T-cell (primary cell): ENCODE measurements at regions not wholly inside any gene's neighbourhood (a gene's known extent, or its start where the extent isn't known, plus 50 kb on each side); places are given as distances from the start of the nearest gene placed in this dataset.

Experiments used
- ATAC-seq, 4 experiments: fragments of 200-7000 bp in 3 of 4; fragments of 150-1000 bp in 1 of 4; cut with Tn5 transposase; replicated peaks in 1 of 4; 1 replicate in 3 of 4; 2 replicates in 1 of 4; pipeline ENCODE4 v1.10.0; 2021; ENCODE audit warnings: moderate library complexity in 3 of 4, mild to moderate bottlenecking in 2 of 4, moderate number of reproducible peaks in 1 of 4
- CTCF ChIA-PET, 2 donors: fragments of 300-600 bp; sonication (Branson Sonifier 250); formaldehyde crosslinking; loops; one replicate each; lab custom pipeline; 2022; ENCODE audit warnings: antibody characterized with exemption in 2 of 2; lab: Charles Lee
- POLR2A ChIA-PET, 2 donors: fragments of 300-600 bp; sonication (Branson Sonifier 250); formaldehyde crosslinking; loops; one replicate each; lab custom pipeline; 2022; ENCODE audit warnings: antibody characterized with exemption in 2 of 2; lab: Charles Lee
- DNase-seq, 35 experiments: peaks; one replicate each; pipeline versions ENCODE4 v3.0.0 to v3.0.0-alpha.2; 2013 to 2023
- H3K27ac ChIP-seq: one replicate; pipeline ENCODE4 v1.5.1; 2013; ENCODE audit warnings: low read length
- H3K27me3 ChIP-seq, 2 experiments: replicated peaks in 1 of 2; 1 replicate in 1 of 2; 2 replicates in 1 of 2; pipeline versions ENCODE4 v1.6.1 to v1.7.0; 2013; ENCODE audit warnings: low read length in 1 of 2, mixed read lengths in 1 of 2; ENCODE audit not compliant: control insufficient read depth in 2 of 2, insufficient read depth in 2 of 2; ENCODE audit errors: extremely low read depth in 1 of 2
- H3K36me3 ChIP-seq, 2 donors: 1 replicate in 1 of 2; 2 replicates in 1 of 2; pipeline versions ENCODE4 v1.6.1 to v1.7.0; 2013; ENCODE audit warnings: low read length in 1 of 2; ENCODE audit not compliant: control insufficient read depth in 2 of 2, insufficient read depth in 1 of 2; ENCODE audit errors: extremely low read depth in 1 of 2
- H3K4me1 ChIP-seq, 2 experiments: 1 replicate in 1 of 2; 2 replicates in 1 of 2; pipeline versions ENCODE4 v1.6.1 to v1.7.0; 2013; ENCODE audit warnings: low read length in 2 of 2, mixed read lengths in 1 of 2; ENCODE audit not compliant: insufficient read depth in 2 of 2, control insufficient read depth in 1 of 2; ENCODE audit errors: extremely low read depth in 1 of 2
- H3K4me3 ChIP-seq, 2 donors: 1 replicate in 1 of 2; 2 replicates in 1 of 2; pipeline versions ENCODE4 v1.5.1 to v1.7.0; 2013; ENCODE audit warnings: mild to moderate bottlenecking in 2 of 2, low read length in 1 of 2, moderate library complexity in 1 of 2; ENCODE audit not compliant: control insufficient read depth in 1 of 2; ENCODE audit errors: extremely low read depth in 1 of 2
- H3K9me3 ChIP-seq: 2 replicates; pipeline ENCODE4 v1.7.0; 2013
- H3K27ac Mint-ChIP-seq, 2 donors: one replicate each; pipeline ENCODE4 v1.8.0; 2020 to 2021; ENCODE audit warnings: mild to moderate bottlenecking in 2 of 2, mixed read lengths in 2 of 2
- H3K27me3 Mint-ChIP-seq, 2 donors: one replicate each; pipeline ENCODE4 v1.8.0; 2021 to 2022; ENCODE audit warnings: mixed read lengths in 2 of 2
- H3K36me3 Mint-ChIP-seq: one replicate; pipeline ENCODE4 v1.8.0; 2021; ENCODE audit warnings: mixed read lengths
- H3K4me1 Mint-ChIP-seq, 3 donors: one replicate each; pipeline ENCODE4 v1.8.0; 2020 to 2022; ENCODE audit warnings: mixed read lengths in 3 of 3, mild to moderate bottlenecking in 1 of 3
- H3K4me3 Mint-ChIP-seq, 3 donors: one replicate each; pipeline ENCODE4 v1.8.0; 2020 to 2022; ENCODE audit warnings: mild to moderate bottlenecking in 3 of 3, mixed read lengths in 3 of 3, moderate library complexity in 3 of 3
- H3K9me3 Mint-ChIP-seq, 3 donors: one replicate each; pipeline ENCODE4 v1.8.0; 2020 to 2022; ENCODE audit warnings: mixed read lengths in 3 of 3
- WGBS: methylation state at CpG from one replicate; pipeline ENCODE4 v1.1.5; 2013; ENCODE audit warnings: missing lambda C conversion rate; ENCODE audit not compliant: insufficient coverage; 5-methylcytosine and 5-hydroxymethylcytosine counted together

DNA sequence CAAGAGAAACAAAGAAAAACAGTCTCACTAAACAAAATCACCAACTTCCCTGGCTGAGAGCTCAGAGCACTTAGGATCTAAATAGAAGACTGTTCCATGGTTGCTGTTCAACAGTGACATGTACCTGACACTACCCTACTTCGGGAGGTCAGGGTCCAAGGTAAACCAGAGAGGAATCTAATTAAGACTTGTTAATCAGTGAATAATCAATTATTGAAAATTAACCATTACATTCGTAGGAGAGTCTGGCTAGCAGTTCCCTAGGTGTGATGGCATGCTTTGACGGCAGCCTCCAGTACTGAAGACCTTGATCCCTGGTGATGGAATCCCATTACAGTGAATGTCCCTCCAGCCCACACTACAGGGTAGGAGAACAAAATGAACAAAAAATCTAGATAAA is 154.0 kb upstream of the AFDN start:
- H3K4me3 Mint-ChIP-seq: no peak overlapping the region
- WGBS: no CpG with 5 or more reads among the region's 3 CpGs
- H3K36me3 Mint-ChIP-seq: no peaks in the 10 kb centered on the region
- Histone ChIP-seq H3K27ac (no peak overlapping the region), H3K36me3 (no peaks in the 10 kb centered on the region), H3K9me3 (no peaks in the 10 kb centered on the region), H3K27me3 (peaks cover 0 to 32% of the 10 kb centered on the region in 2 experiments), H3K4me1 (no peaks in the 10 kb centered on the region), H3K4me3 (no peak overlapping the region)
- CTCF ChIA-PET: no interaction called here
- no peak for DNase-seq
- H3K27me3 Mint-ChIP-seq: peaks cover 28 to 31% of the 10 kb centered on the region in 2 donors
- no peaks in the 10 kb centered on the region for H3K4me1 Mint-ChIP-seq
- ATAC-seq: no peak
- POLR2A ChIA-PET: no interaction called here
- H3K9me3 Mint-ChIP-seq: peaks cover 0 to 14% (median 11%) of the 10 kb centered on the region in 3 donors
- H3K27ac Mint-ChIP-seq: no peak overlapping the region

GRCh38 chr6:167673946-167674345 is 152.8 kb upstream of the AFDN start:
- Histone ChIP-seq H3K27ac (no peak overlapping the region), H3K9me3 (no peaks in the 10 kb centered on the region), H3K4me1 (no peaks in the 10 kb centered on the region), H3K4me3 (no peak overlapping the region), H3K27me3 (peaks cover 2 to 44% of the 10 kb centered on the region in 2 experiments), H3K36me3 (no peaks in the 10 kb centered on the region)
- no peak for ATAC-seq
- Mint-ChIP-seq H3K36me3 (no peaks in the 10 kb centered on the region), H3K9me3 (peaks cover 0 to 14% (median 11%) of the 10 kb centered on the region in 3 donors), H3K27ac (no peak overlapping the region), H3K4me3 (no peak overlapping the region), H3K27me3 (peaks cover 37 to 42% of the 10 kb centered on the region in 2 donors), H3K4me1 (peaks cover 0 to 3% (median 2%) of the 10 kb centered on the region in 3 donors)
- CTCF ChIA-PET: no interaction called here
- DNase-seq: no peak
- POLR2A ChIA-PET: no interaction called here
- WGBS: 0% methylated on average over 1 of the region's 5 CpGs

GRCh38 chr6:167674486-167674885 is 152.2 kb upstream of the AFDN start:
- ChIA-PET CTCF (no interaction called here), POLR2A (no interaction called here)
- Histone ChIP-seq H3K27me3 (peaks cover 2 to 44% of the 10 kb centered on the region in 2 experiments), H3K4me3 (no peak overlapping the region), H3K4me1 (no peaks in the 10 kb centered on the region), H3K9me3 (no peaks in the 10 kb centered on the region), H3K27ac (no peak overlapping the region), H3K36me3 (no peaks in the 10 kb centered on the region)
- ATAC-seq (no peak), DNase-seq (no peak)
- H3K4me1 Mint-ChIP-seq: peaks cover 0 to 3% (median 2%) of the 10 kb centered on the region in 3 donors
- H3K9me3 Mint-ChIP-seq: peaks cover 0 to 14% (median 11%) of the 10 kb centered on the region in 3 donors
- H3K4me3 Mint-ChIP-seq: no peak overlapping the region
- no peaks in the 10 kb centered on the region for H3K36me3 Mint-ChIP-seq
- WGBS: 94% methylated on average over 6 of the region's 7 CpGs
- no peak overlapping the region for H3K27ac Mint-ChIP-seq
- H3K27me3 Mint-ChIP-seq: peaks cover 41 to 47% of the 10 kb centered on the region in 2 donors

- Mint-ChIP-seq H3K27ac (no peak overlapping the region), H3K36me3 (no peaks in the 10 kb centered on the region), H3K27me3 (peaks cover 57 to 63% of the 10 kb centered on the region in 2 donors), H3K4me1 (peaks cover 0 to 3% (median 2%) of the 10 kb centered on the region in 3 donors), H3K4me3 (no peak overlapping the region), H3K9me3 (peaks cover 0 to 13% (median 11%) of the 10 kb centered on the region in 3 donors)
- DNase-seq (no peak), ATAC-seq (no peak)
- Histone ChIP-seq H3K36me3 (no peaks in the 10 kb centered on the region), H3K27ac (no peak overlapping the region), H3K4me1 (no peaks in the 10 kb centered on the region), H3K9me3 (no peaks in the 10 kb centered on the region), H3K4me3 (no peak overlapping the region), H3K27me3 (peaks cover 2 to 54% of the 10 kb centered on the region in 2 experiments)
- POLR2A ChIA-PET: no interaction called here
- 57% methylated on average over 16 of the region's 20 CpGs for WGBS
- CTCF ChIA-PET: no interaction called here
Measured at GRCh38 chr6:167676000-167676665, 150.6 kb upstream of the AFDN start.

DNA sequence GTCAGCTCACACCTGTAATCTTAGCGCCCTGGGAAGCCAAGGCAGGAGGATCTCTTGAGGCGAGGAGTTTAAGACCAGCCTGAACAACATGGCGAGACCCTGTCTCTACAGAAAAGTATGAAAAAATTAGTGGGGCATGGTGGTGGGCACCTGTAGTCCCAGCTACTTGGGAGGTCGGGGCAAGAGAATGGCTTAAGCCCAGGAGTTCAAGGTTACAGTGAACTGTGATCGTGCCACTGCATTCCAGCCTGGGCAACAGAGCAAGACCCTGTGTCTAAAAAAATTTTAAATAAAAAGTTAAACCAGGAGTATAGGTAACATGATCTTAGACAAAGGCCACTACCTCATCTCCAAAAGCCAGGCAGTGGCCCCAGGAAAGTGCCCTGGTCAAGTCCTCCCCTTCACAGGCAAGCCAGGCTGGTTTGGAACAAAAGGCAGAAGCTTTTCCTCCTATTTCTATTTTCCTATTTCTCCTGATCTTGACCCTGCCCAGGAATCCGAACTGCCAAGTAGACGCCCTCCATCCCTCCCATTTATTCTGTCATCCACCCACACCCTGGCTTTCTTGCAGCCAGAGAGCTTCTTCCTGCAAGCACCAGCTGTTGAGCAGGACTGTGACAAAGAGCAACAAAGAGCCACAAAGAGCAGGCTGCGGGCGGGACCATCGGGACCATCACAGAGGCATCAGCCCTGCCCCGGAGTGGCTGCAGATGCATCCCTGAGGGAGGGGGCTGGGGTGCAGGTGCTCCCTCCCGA is 149.9 kb upstream of the AFDN start:
- WGBS: 86% methylated on average over 7 of the region's 12 CpGs
- ATAC-seq: no peak
- POLR2A ChIA-PET: no interaction called here
- CTCF ChIA-PET: no interaction called here
- H3K9me3 Mint-ChIP-seq: peaks cover 0 to 6% (median 6%) of the 10 kb centered on the region in 3 donors
- H3K27ac Mint-ChIP-seq: no peak overlapping the region
- Histone ChIP-seq H3K4me1 (no peaks in the 10 kb centered on the region), H3K27me3 (peaks cover 2 to 60% of the 10 kb centered on the region in 2 experiments), H3K4me3 (no peak overlapping the region), H3K36me3 (no peaks in the 10 kb centered on the region), H3K27ac (no peak overlapping the region), H3K9me3 (no peaks in the 10 kb centered on the region)
- no peaks in the 10 kb centered on the region for H3K36me3 Mint-ChIP-seq
- DNase-seq: no peak
- no peak overlapping the region for H3K4me3 Mint-ChIP-seq
- peaks cover 64 to 70% of the 10 kb centered on the region in 2 donors for H3K27me3 Mint-ChIP-seq
- H3K4me1 Mint-ChIP-seq: peaks cover 0 to 3% (median 2%) of the 10 kb centered on the region in 3 donors

DNA sequence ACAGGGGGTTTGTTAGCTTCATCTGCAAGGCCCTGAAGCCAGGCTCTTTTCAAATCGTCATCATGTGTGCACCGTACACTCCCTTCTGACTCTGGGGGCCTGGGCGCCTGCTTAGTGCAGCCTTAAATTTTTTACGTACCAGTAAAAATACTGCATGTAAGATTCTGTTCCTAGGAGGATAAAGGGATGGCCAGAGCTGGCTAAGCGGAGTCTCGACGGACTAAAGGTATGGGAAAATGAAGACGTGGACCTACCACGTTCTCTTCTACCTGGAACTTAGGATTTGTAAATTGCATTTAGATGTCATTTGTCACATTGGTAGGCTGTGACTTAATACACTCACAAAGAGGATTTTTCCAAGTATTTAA is 149.3 kb upstream of the AFDN start:
- ChIA-PET POLR2A (no interaction called here), CTCF (no interaction called here)
- peaks cover 2 to 66% of the 10 kb centered on the region in 2 experiments for H3K27me3 ChIP-seq
- WGBS: 91% methylated on average over 9 of the region's 9 CpGs
- H3K4me3 ChIP-seq: no peak overlapping the region
- Mint-ChIP-seq H3K4me3 (no peak overlapping the region), H3K4me1 (peaks cover 0 to 3% (median 2%) of the 10 kb centered on the region in 3 donors), H3K27ac (no peak overlapping the region), H3K27me3 (peaks cover 69 to 75% of the 10 kb centered on the region in 2 donors), H3K36me3 (no peaks in the 10 kb centered on the region), H3K9me3 (peaks cover 0 to 3% (median 3%) of the 10 kb centered on the region in 3 donors)
- H3K9me3 ChIP-seq: no peaks in the 10 kb centered on the region
- H3K27ac ChIP-seq: no peak overlapping the region
- no peaks in the 10 kb centered on the region for H3K36me3 ChIP-seq
- no peaks in the 10 kb centered on the region for H3K4me1 ChIP-seq
- DNase-seq: no peak
- ATAC-seq: no peak
